Vagina (tissue), 2 donors: ENCODE measurements at regions not wholly inside any gene's neighbourhood (a gene's known extent, or its start where the extent isn't known, plus 50 kb on each side); places are given as distances from the start of the nearest gene placed in this dataset.

ENCODE experiments used
- POLR2A ChIP-seq, 2 donors: fragments of 450-650 bp; IDR thresholded peaks; one replicate each; pipeline ENCODE4 v1.6.1; 2017; ENCODE audit warnings: antibody characterized with exemption in 2 of 2, mild to moderate bottlenecking in 2 of 2, moderate library complexity in 2 of 2
- POLR2AphosphoS5 ChIP-seq, 2 donors: sonication (generic); formaldehyde crosslinking; IDR thresholded peaks; one replicate each; pipeline ENCODE4 v1.9.0; 2017; ENCODE audit warnings: antibody characterized with exemption in 2 of 2, mild to moderate bottlenecking in 2 of 2, low read depth in 1 of 2; ENCODE audit not compliant: insufficient read depth in 1 of 2
- TF ChIP-seq, protein P1 (sequence below), 3 experiments: fragments of 450-650 bp in 2 of 3; fragments of 200-600 bp in 1 of 3; sonication (generic) in 1 of 3; IDR thresholded peaks; one replicate each; pipeline ENCODE4 v1.5.1; 2017 to 2019; ENCODE audit warnings: antibody characterized with exemption in 3 of 3, mild to moderate bottlenecking in 2 of 3, moderate library complexity in 2 of 3

DNA sequence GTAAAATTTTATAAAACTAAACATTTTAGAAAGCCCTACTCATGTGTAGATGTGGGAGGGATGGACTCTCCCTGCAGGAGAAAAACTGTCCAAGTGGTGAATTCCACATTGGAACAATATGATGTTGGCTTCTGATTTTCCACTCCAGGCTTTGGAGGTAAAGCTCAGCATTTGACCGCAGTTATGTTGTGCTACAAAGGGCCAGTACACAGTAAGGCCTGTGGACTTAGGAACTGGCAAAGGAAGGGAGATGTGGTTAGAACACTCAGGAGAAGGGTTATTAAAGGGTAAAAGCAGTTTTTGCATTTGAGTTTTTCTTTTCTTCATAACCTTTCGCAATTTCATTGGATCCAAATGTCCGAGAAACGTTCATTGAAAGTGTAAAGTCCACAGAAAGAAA lies 150.3 kb upstream of the SASH1 start:
- TF ChIP-seq, protein P1, sequence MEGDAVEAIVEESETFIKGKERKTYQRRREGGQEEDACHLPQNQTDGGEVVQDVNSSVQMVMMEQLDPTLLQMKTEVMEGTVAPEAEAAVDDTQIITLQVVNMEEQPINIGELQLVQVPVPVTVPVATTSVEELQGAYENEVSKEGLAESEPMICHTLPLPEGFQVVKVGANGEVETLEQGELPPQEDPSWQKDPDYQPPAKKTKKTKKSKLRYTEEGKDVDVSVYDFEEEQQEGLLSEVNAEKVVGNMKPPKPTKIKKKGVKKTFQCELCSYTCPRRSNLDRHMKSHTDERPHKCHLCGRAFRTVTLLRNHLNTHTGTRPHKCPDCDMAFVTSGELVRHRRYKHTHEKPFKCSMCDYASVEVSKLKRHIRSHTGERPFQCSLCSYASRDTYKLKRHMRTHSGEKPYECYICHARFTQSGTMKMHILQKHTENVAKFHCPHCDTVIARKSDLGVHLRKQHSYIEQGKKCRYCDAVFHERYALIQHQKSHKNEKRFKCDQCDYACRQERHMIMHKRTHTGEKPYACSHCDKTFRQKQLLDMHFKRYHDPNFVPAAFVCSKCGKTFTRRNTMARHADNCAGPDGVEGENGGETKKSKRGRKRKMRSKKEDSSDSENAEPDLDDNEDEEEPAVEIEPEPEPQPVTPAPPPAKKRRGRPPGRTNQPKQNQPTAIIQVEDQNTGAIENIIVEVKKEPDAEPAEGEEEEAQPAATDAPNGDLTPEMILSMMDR (IDR thresholded peaks at IDR 0.05) = no peak
- TF ChIP-seq POLR2AphosphoS5 (IDR thresholded peaks at IDR 0.05; ENCODE audit: insufficient read depth in 1 of 2, low read depth in 1 of 2) = no peak
- no peak for TF ChIP-seq POLR2A (IDR thresholded peaks at IDR 0.05)
